ENCODE measurements at regions not wholly inside any gene's neighbourhood (a gene's known extent, or its start where the extent isn't known, plus 50 kb on each side); places are given as distances from the start of the nearest gene placed in this dataset.

DNA sequence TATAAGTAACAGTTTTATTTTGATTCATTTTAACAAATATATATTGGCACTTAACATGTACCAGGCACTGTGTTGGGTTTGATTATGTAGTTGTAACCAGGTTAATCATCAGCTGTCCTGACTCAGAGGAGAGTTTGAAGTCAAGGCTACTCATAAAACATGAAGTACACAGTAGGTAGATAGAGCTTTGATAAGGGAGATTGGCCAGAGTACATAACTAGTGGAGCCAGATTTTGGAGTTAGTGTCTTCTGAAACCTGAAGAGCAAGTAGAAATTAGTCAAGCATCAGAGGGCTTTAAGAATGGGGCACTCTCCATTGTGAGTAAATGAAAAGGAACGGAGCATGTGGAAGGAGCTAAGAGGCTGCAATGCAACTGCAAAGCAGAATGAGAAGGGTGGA is 333.9 kb downstream of the RFC3 start:
- Histone ChIP-seq H4K20me1 (ENCODE audit: insufficient read depth, low read length, poor library complexity, severe bottlenecking) (no peaks in the 10 kb centered on the region), H3F3A (ENCODE audit: low read depth) (no peaks in the 10 kb centered on the region), H3K9me3 (ENCODE audit: insufficient read depth, low read depth, low read length) (no peaks in the 10 kb centered on the region), H3K79me2 (ENCODE audit: insufficient read depth, low read length) (no peaks in the 10 kb centered on the region), H3K4me3 (ENCODE audit: low read length, poor library complexity, severe bottlenecking) (no peak overlapping the region), H3K9ac (ENCODE audit: low read depth, low read length, poor library complexity, severe bottlenecking) (no peak overlapping the region), H3K36me3 (ENCODE audit: insufficient read depth, low read length) (no peaks in the 10 kb centered on the region), H3K9me2 (replicated peaks; ENCODE audit: low read depth, low read length) (no peaks in the 10 kb centered on the region), H3K27me3 (ENCODE audit: insufficient read depth, low read length, poor library complexity, severe bottlenecking) (no peaks in the 10 kb centered on the region), H2AFZ (ENCODE audit: low read length) (no peak overlapping the region), H3K4me1 (ENCODE audit: insufficient read depth, low read length, poor library complexity, severe bottlenecking) (no peaks in the 10 kb centered on the region), H3K4me2 (ENCODE audit: low read depth, low read length, poor library complexity, severe bottlenecking) (no peak overlapping the region)
- no peak for TF ChIP-seq EZH2phosphoT487 (IDR thresholded peaks at IDR 0.05; ENCODE audit: borderline replicate concordance)
- TF ChIP-seq CTCF (conservative IDR thresholded peaks at IDR 0.05; ENCODE audit: low read length) = no peak

DNA sequence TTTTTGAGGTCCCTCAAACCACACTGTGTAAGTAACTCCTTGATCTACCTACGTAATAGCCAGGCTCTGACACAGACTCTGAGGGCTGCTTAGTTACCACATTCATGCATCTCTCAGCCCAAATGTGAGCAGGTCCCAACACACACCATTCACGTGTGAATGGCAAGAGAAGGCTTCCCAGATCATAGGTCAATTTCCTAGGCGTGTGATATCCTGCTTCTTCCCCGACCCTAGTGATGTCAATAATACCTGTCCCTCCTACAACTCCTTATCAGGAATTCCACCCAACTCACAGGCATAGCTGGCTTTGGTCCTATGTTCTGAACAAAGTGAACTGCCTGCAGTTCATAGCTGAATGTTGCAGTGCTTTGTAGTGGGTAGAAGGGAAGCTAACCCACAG is 334.5 kb downstream of the RFC3 start:
- TF ChIP-seq EZH2phosphoT487 (IDR thresholded peaks at IDR 0.05; ENCODE audit: borderline replicate concordance) (no peak), CTCF (conservative IDR thresholded peaks at IDR 0.05; ENCODE audit: low read length) (no peak)
- Histone ChIP-seq H3K4me2 (ENCODE audit: low read depth, low read length, poor library complexity, severe bottlenecking) (no peak overlapping the region), H3K9ac (ENCODE audit: low read depth, low read length, poor library complexity, severe bottlenecking) (no peak overlapping the region), H3K36me3 (ENCODE audit: insufficient read depth, low read length) (no peaks in the 10 kb centered on the region), H3K9me2 (replicated peaks; ENCODE audit: low read depth, low read length) (no peaks in the 10 kb centered on the region), H2AFZ (ENCODE audit: low read length) (no peak overlapping the region), H3K79me2 (ENCODE audit: insufficient read depth, low read length) (no peaks in the 10 kb centered on the region), H3K27me3 (ENCODE audit: insufficient read depth, low read length, poor library complexity, severe bottlenecking) (no peaks in the 10 kb centered on the region), H3K4me1 (ENCODE audit: insufficient read depth, low read length, poor library complexity, severe bottlenecking) (no peaks in the 10 kb centered on the region), H3K9me3 (ENCODE audit: insufficient read depth, low read depth, low read length) (no peaks in the 10 kb centered on the region; the same call in 1 of the 2 replicates), H4K20me1 (ENCODE audit: insufficient read depth, low read length, poor library complexity, severe bottlenecking) (no peaks in the 10 kb centered on the region), H3K4me3 (ENCODE audit: low read length, poor library complexity, severe bottlenecking) (no peak overlapping the region), H3F3A (ENCODE audit: low read depth) (no peaks in the 10 kb centered on the region)

DNA sequence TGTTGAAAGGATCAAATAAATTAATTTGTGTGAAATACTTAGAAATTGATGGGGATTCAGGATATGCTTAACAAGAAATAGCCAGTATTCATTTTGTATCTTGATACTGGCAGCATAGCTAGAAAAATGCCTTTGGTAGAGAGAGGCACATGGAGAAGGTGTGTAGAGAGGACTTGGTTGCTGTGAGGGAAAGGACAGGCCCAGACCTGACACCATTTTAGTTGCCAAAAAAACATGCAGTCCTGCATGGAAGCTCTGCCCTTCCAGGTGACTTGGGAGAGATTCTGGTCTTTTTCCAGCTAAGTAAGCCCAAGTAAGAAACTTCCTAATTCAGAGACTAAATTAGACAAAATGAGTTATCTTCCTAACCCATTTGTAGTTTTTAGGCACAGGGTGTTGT is 335.0 kb downstream of the RFC3 start:
- no peaks in the 10 kb centered on the region for H3F3A ChIP-seq (ENCODE audit: low read depth)
- no peak overlapping the region for H3K4me2 ChIP-seq (ENCODE audit: low read depth, low read length, poor library complexity, severe bottlenecking)
- TF ChIP-seq EZH2phosphoT487 (IDR thresholded peaks at IDR 0.05; ENCODE audit: borderline replicate concordance) (no peak), CTCF (conservative IDR thresholded peaks at IDR 0.05; ENCODE audit: low read length) (no peak)
- no peaks in the 10 kb centered on the region for H3K36me3 ChIP-seq (ENCODE audit: insufficient read depth, low read length)
- H3K27me3 ChIP-seq (ENCODE audit: insufficient read depth, low read length, poor library complexity, severe bottlenecking) = no peaks in the 10 kb centered on the region
- no peaks in the 10 kb centered on the region for H4K20me1 ChIP-seq (ENCODE audit: insufficient read depth, low read length, poor library complexity, severe bottlenecking)
- no peak overlapping the region for H2AFZ ChIP-seq (ENCODE audit: low read length)
- H3K4me3 ChIP-seq (ENCODE audit: low read length, poor library complexity, severe bottlenecking) = no peak overlapping the region
- no peaks in the 10 kb centered on the region for H3K79me2 ChIP-seq (ENCODE audit: insufficient read depth, low read length)
- H3K9me2 ChIP-seq (replicated peaks; ENCODE audit: low read depth, low read length) = no peaks in the 10 kb centered on the region
- no peaks in the 10 kb centered on the region for H3K4me1 ChIP-seq (ENCODE audit: insufficient read depth, low read length, poor library complexity, severe bottlenecking)
- H3K9me3 ChIP-seq (ENCODE audit: insufficient read depth, low read depth, low read length) = no peaks in the 10 kb centered on the region; the same call in 1 of the 2 replicates
- no peak overlapping the region for H3K9ac ChIP-seq (ENCODE audit: low read depth, low read length, poor library complexity, severe bottlenecking)
